HG02798 (cell line): ENCODE measurements at regions not wholly inside any gene's neighbourhood (a gene's known extent, or its start where the extent isn't known, plus 50 kb on each side); places are given as distances from the start of the nearest gene placed in this dataset.

Experiments used
- ATAC-seq: cut with Tn5 transposase; IDR thresholded peaks from one replicate; pipeline ENCODE4 v1.9.1; 2021; ENCODE audit warnings: mild to moderate bottlenecking; ENCODE audit not compliant: unreplicated experiment, poor library complexity

GRCh38 chr11:59302991-59303390 is 55.7 kb upstream of the OR5AN1 start:
- no peak for ATAC-seq

GRCh38 chr11:59295435-59295834 is 63.3 kb upstream of the OR5AN1 start:
- no peak for ATAC-seq

- no peak for ATAC-seq
Measured at GRCh38 chr11:59292611-59293010, 66.1 kb upstream of the OR5AN1 start.

- no peak for ATAC-seq
Measured at GRCh38 chr11:59291228-59291627, 67.5 kb upstream of the OR5AN1 start.

GRCh38 chr11:59289356-59290181 is 69.1 kb upstream of the OR5AN1 start:
- no peak for ATAC-seq

- ATAC-seq, result no peak
Measured at GRCh38 chr11:59285716-59286260, 72.9 kb upstream of the OR5AN1 start.

- peak; percentile 8 for ATAC-seq
Measured at GRCh38 chr11:59284773-59285129, 72.0 kb upstream of the MPEG1 start.

- ATAC-seq, result peak; percentile 76
Measured at GRCh38 chr11:59283825-59284772, 71.4 kb upstream of the MPEG1 start.

- ATAC-seq, result no peak
Measured at GRCh38 chr11:59283311-59283710, 70.6 kb upstream of the MPEG1 start.

- no peak for ATAC-seq
Measured at GRCh38 chr11:59281177-59281576, 68.5 kb upstream of the MPEG1 start.

- ATAC-seq, result peak; percentile 90
Measured at GRCh38 chr11:59273373-59273841, 60.7 kb upstream of the MPEG1 start.

- ATAC-seq, result peak; percentile 12
Measured at GRCh38 chr11:59272771-59273372, 60.1 kb upstream of the MPEG1 start.

- ATAC-seq, result no peak
Measured at GRCh38 chr11:59271811-59272327, 59.1 kb upstream of the MPEG1 start.

GRCh38 chr11:59271247-59271755 is 58.6 kb upstream of the MPEG1 start:
- no peak for ATAC-seq

- ATAC-seq, result no peak
Measured at GRCh38 chr11:59267736-59268475, 55.2 kb upstream of the MPEG1 start.

GRCh38 chr11:59267196-59267595 is 54.5 kb upstream of the MPEG1 start:
- peak; percentile 67 for ATAC-seq

GRCh38 chr11:59266491-59266890 is 53.8 kb upstream of the MPEG1 start:
- ATAC-seq, result no peak

- ATAC-seq, result no peak
Measured at GRCh38 chr11:59265735-59266134, 53.0 kb upstream of the MPEG1 start.

GRCh38 chr11:59264736-59265135 is 52.0 kb upstream of the MPEG1 start:
- ATAC-seq, result no peak
